ENCODE measurements at regions not wholly inside any gene's neighbourhood (a gene's known extent, or its start where the extent isn't known, plus 50 kb on each side); places are given as distances from the start of the nearest gene placed in this dataset.
"Not testable (repeated sequence)": the region's sequence is repeated elsewhere in the genome, so short reads cannot be mapped to it uniquely, and the experiment has no call there.

DNA sequence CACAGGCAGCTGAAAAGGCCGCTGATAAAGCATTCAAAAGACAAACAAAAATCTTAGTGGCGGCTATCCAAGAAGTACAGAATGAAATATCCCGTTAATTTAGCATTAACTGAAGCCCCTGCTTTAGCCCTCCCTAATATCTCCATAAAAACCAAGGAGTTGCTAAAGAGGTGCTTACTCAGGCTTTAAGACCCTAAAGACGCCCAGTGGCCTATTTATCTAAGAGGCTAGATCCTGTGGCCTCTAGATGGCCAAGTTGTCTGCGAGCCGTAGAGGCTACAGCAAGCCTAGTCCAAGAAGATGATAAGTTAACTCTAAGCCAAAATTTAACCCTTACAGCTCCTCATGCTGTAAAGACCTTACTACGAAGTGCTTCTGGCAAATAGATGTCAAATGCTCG is 133.4 kb upstream of the ROPN1B start:
- TF ChIP-seq CTCF (conservative IDR thresholded peaks at IDR 0.05); ZFX (IDR thresholded peaks at IDR 0.05): not testable (repeated sequence)
